K562 (cell line): ENCODE measurements at regions not wholly inside any gene's neighbourhood (a gene's known extent, or its start where the extent isn't known, plus 50 kb on each side); places are given as distances from the start of the nearest gene placed in this dataset.

Experiments
- CTCF ChIP-seq, 3 experiments: IDR thresholded peaks in 2 of 3; conservative IDR thresholded peaks in 1 of 3; 2 replicates each; pipeline ENCODE4 v1.5.1; 2011 to 2012; ENCODE audit warnings: low read length in 3 of 3, mild to moderate bottlenecking in 3 of 3, control low read depth in 2 of 3, improper control_type of control experiment in 1 of 3, inconsistent platforms in 1 of 3, low read depth in 1 of 3, mixed read lengths in 1 of 3, moderate library complexity in 1 of 3; ENCODE audit not compliant: insufficient read depth in 2 of 3
- ID3 ChIP-seq, 2 experiments: fragments of 250-450 bp in 1 of 2; fragments of 450-650 bp in 1 of 2; sonication (Bioruptor Pico) in 1 of 2; IDR thresholded peaks; 2 replicates each; pipeline versions ENCODE4 v1.6.1 to v1.8.0; 2016 to 2021; ENCODE audit warnings: mild to moderate bottlenecking in 2 of 2, moderate library complexity in 2 of 2, missing compliant biosample characterization in 1 of 2, missing genetic modification characterization in 1 of 2
- RNF2 ChIP-seq: sonication (generic); IDR thresholded peaks from 2 replicates; pipeline ENCODE4 v1.6.1; 2016
- SP2 ChIP-seq: IDR thresholded peaks from 2 replicates; pipeline ENCODE4 v1.6.1; 2011; ENCODE audit warnings: mild to moderate bottlenecking, low read depth, low read length, moderate library complexity; ENCODE audit not compliant: poor library complexity, severe bottlenecking; ENCODE audit errors: extremely low read depth

- no peak for TF ChIP-seq CTCF (IDR thresholded peaks at IDR 0.05 in 2 of 3, conservative IDR thresholded peaks at IDR 0.05 in 1 of 3; ENCODE audit: insufficient read depth in 2 of 3, low read depth in 1 of 3, low read length in 3 of 3)
- no peak for TF ChIP-seq SP2
- TF ChIP-seq RNF2: no peak
- no peak for TF ChIP-seq ID3 (CRISPR knock-in tag; IDR thresholded peaks at IDR 0.05)
- TF ChIP-seq ID3 (tag; IDR thresholded peaks at IDR 0.05): no peak
These were observed 118.6 kb upstream of the PARD3 start for GRCh38 chr10:34933676-34934075.
